K562 (cell line): ENCODE measurements at regions not wholly inside any gene's neighbourhood (a gene's known extent, or its start where the extent isn't known, plus 50 kb on each side); places are given as distances from the start of the nearest gene placed in this dataset.

Experiments used
- ATAC-seq: fragments of 200-7000 bp; cut with Tn5 transposase; 3 replicates; pipeline ENCODE4 v1.9.1; 2020; ENCODE audit warnings: moderate library complexity
- BruUV-seq: library from RNA; stranded (reverse); fragments of 400-500 nt; replicated peaks from 2 replicates; lab custom pipeline; 2021; lab: Mats Ljungman, UMichigan
- CTCF ChIA-PET: fragments of 300-600 bp; formaldehyde crosslinking; extraction: SDS; loops from one replicate; lab custom pipeline; 2021; ENCODE audit warnings: low intra/inter-chr PET ratio; lab: Yijun Ruan, JAX
- POLR2A ChIA-PET: fragments of 300-600, 350-650 bp; sonication (Branson Sonifier 250); formaldehyde crosslinking; extraction: SDS; loops from one replicate; lab custom pipeline; 2021; ENCODE audit warnings: antibody characterized with exemption, inconsistent platforms; lab: Yijun Ruan, JAX
- DNase-seq, 4 experiments: peaks; one replicate each; pipeline versions ENCODE4 v3.0.0 to v3.0.0-alpha.2; 2011 to 2018; ENCODE audit warnings: low spot score in 3 of 4, mixed read lengths in 3 of 4; ENCODE audit errors: extremely low read depth in 1 of 4
- FAIRE-seq: peaks from 2 replicates; lab custom pipeline; 2011; peaks lifted over from hg19 to GRCh38; lab: Jason Lieb, UNC
- H2AFZ ChIP-seq: 2 replicates; pipeline ENCODE4 v1.6.0; 2011; ENCODE audit warnings: low read depth, low read length, control low read depth, inconsistent platforms
- H3K27ac ChIP-seq: fragments of 200-600 bp; 3 replicates; pipeline ENCODE4 v1.8.0; 2011; ENCODE audit warnings: low read depth, mild to moderate bottlenecking, control low read depth, inconsistent platforms, low read length, moderate library complexity, mixed read lengths; ENCODE audit errors: extremely low read depth
- H3K27me3 ChIP-seq, 2 experiments: fragments of 300-600 bp in 1 of 2; 2 replicates in 1 of 2; 3 replicates in 1 of 2; pipeline versions ENCODE4 v1.6.0 to v1.8.0; 2011; ENCODE audit warnings: inconsistent platforms in 2 of 2, low read length in 2 of 2, mild to moderate bottlenecking in 1 of 2, mixed read lengths in 1 of 2, moderate library complexity in 1 of 2; ENCODE audit not compliant: control insufficient read depth in 2 of 2, insufficient read depth in 2 of 2
- H3K36me3 ChIP-seq: fragments of 300-600 bp; 3 replicates; pipeline ENCODE4 v1.8.0; 2011; ENCODE audit warnings: mild to moderate bottlenecking, low read length, inconsistent platforms; ENCODE audit not compliant: control insufficient read depth, insufficient read depth
- H3K4me1 ChIP-seq, 2 experiments: fragments of 200-600 bp in 1 of 2; replicated peaks in 1 of 2; 2 replicates in 1 of 2; 3 replicates in 1 of 2; pipeline versions ENCODE4 v1.5.1 to v1.8.0; 2011; ENCODE audit warnings: inconsistent platforms in 2 of 2, low read length in 2 of 2, mild to moderate bottlenecking in 1 of 2, mixed read lengths in 1 of 2, moderate library complexity in 1 of 2; ENCODE audit not compliant: control insufficient read depth in 2 of 2, insufficient read depth in 2 of 2
- H3K4me2 ChIP-seq: 2 replicates; pipeline ENCODE4 v1.6.1; 2011; ENCODE audit warnings: low read length, control low read depth, inconsistent platforms, mixed read lengths; ENCODE audit not compliant: insufficient read depth
- H3K4me3 ChIP-seq: fragments of 200-600 bp; sonication (generic), shearing (Covaris generic); 2 replicates; pipeline ENCODE4 v1.5.1; 2016; ENCODE audit warnings: control low read depth, inconsistent platforms
- H3K79me2 ChIP-seq: fragments of 200-600 bp; 3 replicates; pipeline ENCODE4 v1.8.0; 2011; ENCODE audit warnings: low read length, inconsistent platforms; ENCODE audit not compliant: control insufficient read depth, insufficient read depth
- H3K9ac ChIP-seq, 2 experiments: 2 replicates each; pipeline versions ENCODE4 v1.6.0 to v1.6.1; 2011; ENCODE audit warnings: low read depth in 2 of 2, low read length in 2 of 2, control low read depth in 1 of 2, inconsistent platforms in 1 of 2, mild to moderate bottlenecking in 1 of 2, mixed read lengths in 1 of 2; ENCODE audit not compliant: insufficient read depth in 1 of 2
- H3K9me1 ChIP-seq: one replicate; pipeline ENCODE4 v1.6.0; 2011; ENCODE audit warnings: inconsistent platforms, mild to moderate bottlenecking, low read length, moderate library complexity; ENCODE audit not compliant: control insufficient read depth, insufficient read depth
- H3K9me3 ChIP-seq: replicated peaks from 2 replicates; pipeline ENCODE4 v1.5.1; 2011; ENCODE audit warnings: low read depth, low read length, inconsistent platforms; ENCODE audit not compliant: control insufficient read depth, insufficient read depth
- H4K20me1 ChIP-seq: replicated peaks from 2 replicates; pipeline ENCODE4 v1.6.1; 2011; ENCODE audit warnings: low read length, inconsistent platforms, mixed read lengths; ENCODE audit not compliant: control insufficient read depth, insufficient read depth
- EGR1 ChIP-seq: fragments of 450-650 bp; conservative IDR thresholded peaks from 2 replicates; pipeline ENCODE4 v1.6.1; 2017; ENCODE audit warnings: mild to moderate bottlenecking
- FOSL1 ChIP-seq: fragments of 200-800 bp; sonication (Bioruptor generic); conservative IDR thresholded peaks from 2 replicates; pipeline ENCODE4 v1.6.1; 2016; ENCODE audit warnings: missing genetic modification characterization, missing compliant biosample characterization
- JUN ChIP-seq, 2 experiments: sonication (generic) in 1 of 2; formaldehyde crosslinking in 1 of 2; IDR thresholded peaks; 2 replicates each; pipeline versions ENCODE4 v1.6.1 to v1.8.0; 2012 to 2022; ENCODE audit warnings: borderline replicate concordance in 2 of 2, mild to moderate bottlenecking in 2 of 2, improper control_type of control experiment in 1 of 2, low read depth in 1 of 2, low read length in 1 of 2, missing genetic modification reagents in 1 of 2
- JUND ChIP-seq, 2 experiments: IDR thresholded peaks; 2 replicates in 1 of 2; 3 replicates in 1 of 2; pipeline ENCODE4 v1.6.1; 2011; ENCODE audit warnings: borderline replicate concordance in 2 of 2, low read depth in 2 of 2, low read length in 2 of 2, improper control_type of control experiment in 1 of 2, missing biosample characterization in 1 of 2, missing genetic modification characterization in 1 of 2, missing genetic modification reagents in 1 of 2
- MIER1 ChIP-seq: fragments of 450-650 bp; IDR thresholded peaks from 2 replicates; pipeline ENCODE4 v1.6.1; 2016; ENCODE audit warnings: antibody characterized with exemption, mild to moderate bottlenecking, low read depth
- NFE2 ChIP-seq: IDR thresholded peaks from 2 replicates; pipeline ENCODE4 v1.6.1; 2014; ENCODE audit warnings: antibody characterized with exemption, low read depth
- SLC30A9 ChIP-seq: fragments of 250-450 bp; sonication (Bioruptor Pico); IDR thresholded peaks from 2 replicates; pipeline ENCODE4 v1.8.0; 2022; ENCODE audit warnings: mild to moderate bottlenecking, moderate library complexity
- WGBS: fragments of 100-300 bp; shearing (Covaris generic); methylation state at CpG from one replicate; pipeline ENCODE4 v1.1.6; 2016; ENCODE audit warnings: low coverage, mixed read lengths; ENCODE audit not compliant: insufficient coverage; ENCODE audit errors: missing lambda C conversion rate; 5-methylcytosine and 5-hydroxymethylcytosine counted together
- in situ Hi-C: fragments of 300-500 bp; cut with MboI; formaldehyde crosslinking; loops from 4 replicates; pipeline ENCODE4 v1.15.0; 2018; ENCODE audit warnings: inconsistent platforms, mixed read lengths
- intact Hi-C: fragments of 100-400 bp; cut with micrococcal nuclease; formaldehyde crosslinking; loops from 2 replicates; pipeline ENCODE4 v1.14.2; 2022
- TF ChIP-seq, protein P1 (sequence below), 2 experiments: fragments of 450-650 bp in 1 of 2; sonication (generic) in 1 of 2; formaldehyde crosslinking in 1 of 2; IDR thresholded peaks in 1 of 2; conservative IDR thresholded peaks in 1 of 2; 2 replicates each; pipeline versions ENCODE4 v1.6.1 to v1.8.1; 2016 to 2023; ENCODE audit warnings: mild to moderate bottlenecking in 2 of 2, moderate library complexity in 2 of 2, inconsistent platforms in 1 of 2, missing genetic modification reagents in 1 of 2
- TF ChIP-seq, protein P2 (sequence below): sonication (generic); formaldehyde crosslinking; IDR thresholded peaks from 2 replicates; pipeline ENCODE4 v1.8.1; 2023; ENCODE audit warnings: missing genetic modification reagents, mild to moderate bottlenecking, borderline replicate concordance

DNA sequence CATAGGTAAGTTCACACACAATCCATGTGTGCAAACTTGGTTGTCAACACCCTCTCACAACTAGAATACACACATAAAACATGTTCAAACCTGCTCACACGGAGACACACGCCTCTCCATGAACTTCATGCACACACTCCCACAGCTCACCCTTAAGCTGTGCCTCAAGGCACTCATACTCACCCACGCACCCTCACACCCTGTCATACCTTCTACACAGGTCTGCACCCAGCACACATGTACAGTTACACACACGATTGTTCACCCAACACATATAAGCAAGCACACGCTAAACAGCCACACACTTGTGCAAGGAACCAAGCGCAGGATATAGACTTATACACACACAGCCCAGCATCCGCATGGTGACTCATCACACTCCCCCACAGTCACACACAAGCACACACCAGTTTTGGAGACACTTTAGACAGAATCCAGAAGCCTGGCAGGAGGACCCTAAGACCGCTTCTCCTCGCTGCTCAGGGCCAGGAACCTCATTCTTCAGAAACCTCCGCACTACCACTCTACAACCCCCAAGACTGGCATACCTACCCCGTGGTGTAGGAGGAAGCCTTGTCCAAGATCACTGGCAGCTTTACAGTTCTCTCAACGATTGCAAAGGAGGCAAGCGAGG lies 58.7 kb upstream of the ZC3H12A start:
- TF ChIP-seq, protein P1, sequence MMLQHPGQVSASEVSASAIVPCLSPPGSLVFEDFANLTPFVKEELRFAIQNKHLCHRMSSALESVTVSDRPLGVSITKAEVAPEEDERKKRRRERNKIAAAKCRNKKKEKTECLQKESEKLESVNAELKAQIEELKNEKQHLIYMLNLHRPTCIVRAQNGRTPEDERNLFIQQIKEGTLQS (IDR thresholded peaks at IDR 0.05): peak; percentile 71
- TF ChIP-seq, protein P1 (CRISPR knock-in tag; conservative IDR thresholded peaks at IDR 0.05): no peak
- TF ChIP-seq FOSL1 (tag) (peak; percentile 19; the same call in 1 of the 2 replicates), EGR1 (peak; percentile 34; the same call in 1 of the 2 replicates), JUND (IDR thresholded peaks at IDR 0.05; ENCODE audit: borderline replicate concordance, low read depth, low read length) (peak; percentile 81), JUND (tag; IDR thresholded peaks at IDR 0.05; ENCODE audit: borderline replicate concordance, low read depth, low read length) (peak; percentile 55; the same call in 1 of the 3 replicates), SLC30A9 (CRISPR knock-in tag) (no peak), MIER1 (no peak), NFE2 (peak; percentile 4; the same call in 1 of the 2 replicates), JUN (IDR thresholded peaks at IDR 0.05; ENCODE audit: borderline replicate concordance, low read depth, low read length) (0 out of 2 replicates have a peak, but pooled peaks have one; percentile 44), JUN (CRISPR knock-in tag; IDR thresholded peaks at IDR 0.05; ENCODE audit: borderline replicate concordance) (no peak)
- TF ChIP-seq, protein P2, sequence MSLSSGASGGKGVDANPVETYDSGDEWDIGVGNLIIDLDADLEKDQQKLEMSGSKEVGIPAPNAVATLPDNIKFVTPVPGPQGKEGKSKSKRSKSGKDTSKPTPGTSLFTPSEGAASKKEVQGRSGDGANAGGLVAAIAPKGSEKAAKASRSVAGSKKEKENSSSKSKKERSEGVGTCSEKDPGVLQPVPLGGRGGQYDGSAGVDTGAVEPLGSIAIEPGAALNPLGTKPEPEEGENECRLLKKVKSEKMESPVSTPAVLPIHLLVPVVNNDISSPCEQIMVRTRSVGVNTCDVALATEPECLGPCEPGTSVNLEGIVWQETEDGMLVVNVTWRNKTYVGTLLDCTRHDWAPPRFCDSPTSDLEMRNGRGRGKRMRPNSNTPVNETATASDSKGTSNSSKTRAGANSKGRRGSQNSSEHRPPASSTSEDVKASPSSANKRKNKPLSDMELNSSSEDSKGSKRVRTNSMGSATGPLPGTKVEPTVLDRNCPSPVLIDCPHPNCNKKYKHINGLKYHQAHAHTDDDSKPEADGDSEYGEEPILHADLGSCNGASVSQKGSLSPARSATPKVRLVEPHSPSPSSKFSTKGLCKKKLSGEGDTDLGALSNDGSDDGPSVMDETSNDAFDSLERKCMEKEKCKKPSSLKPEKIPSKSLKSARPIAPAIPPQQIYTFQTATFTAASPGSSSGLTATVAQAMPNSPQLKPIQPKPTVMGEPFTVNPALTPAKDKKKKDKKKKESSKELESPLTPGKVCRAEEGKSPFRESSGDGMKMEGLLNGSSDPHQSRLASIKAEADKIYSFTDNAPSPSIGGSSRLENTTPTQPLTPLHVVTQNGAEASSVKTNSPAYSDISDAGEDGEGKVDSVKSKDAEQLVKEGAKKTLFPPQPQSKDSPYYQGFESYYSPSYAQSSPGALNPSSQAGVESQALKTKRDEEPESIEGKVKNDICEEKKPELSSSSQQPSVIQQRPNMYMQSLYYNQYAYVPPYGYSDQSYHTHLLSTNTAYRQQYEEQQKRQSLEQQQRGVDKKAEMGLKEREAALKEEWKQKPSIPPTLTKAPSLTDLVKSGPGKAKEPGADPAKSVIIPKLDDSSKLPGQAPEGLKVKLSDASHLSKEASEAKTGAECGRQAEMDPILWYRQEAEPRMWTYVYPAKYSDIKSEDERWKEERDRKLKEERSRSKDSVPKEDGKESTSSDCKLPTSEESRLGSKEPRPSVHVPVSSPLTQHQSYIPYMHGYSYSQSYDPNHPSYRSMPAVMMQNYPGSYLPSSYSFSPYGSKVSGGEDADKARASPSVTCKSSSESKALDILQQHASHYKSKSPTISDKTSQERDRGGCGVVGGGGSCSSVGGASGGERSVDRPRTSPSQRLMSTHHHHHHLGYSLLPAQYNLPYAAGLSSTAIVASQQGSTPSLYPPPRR (CRISPR knock-in tag): no peak
- H3K4me3 ChIP-seq: no peak overlapping the region

More for the DNA sequence above, 58.7 kb upstream of the ZC3H12A start:
- Histone ChIP-seq H3K4me2 (no peak overlapping the region), H3K79me2 (no peaks in the 10 kb centered on the region), H3K9me3 (no peaks in the 10 kb centered on the region), H3K9ac (no peak overlapping the region), H3K27ac (no peak overlapping the region), H3K9me1 (no peaks in the 10 kb centered on the region), H2AFZ (no peak overlapping the region), H3K4me1 (peaks cover 0 to 3% of the 10 kb centered on the region in 2 experiments; a peak in 3 of 5 replicates), H3K36me3 (no peaks in the 10 kb centered on the region), H4K20me1 (peaks cover 3% of the 10 kb centered on the region; the same call in 1 of the 2 replicates), H3K27me3 (peaks cover 16 to 21% of the 10 kb centered on the region in 2 experiments; a peak in 4 of 5 replicates)
- ATAC-seq (peak; percentile 49; the same call in 2 of the 3 replicates), DNase-seq (peak in 1 of 4 experiments; percentile 11), FAIRE-seq (no peak)
- CTCF ChIA-PET: no interaction called here
- in situ Hi-C loops (no loop called here), intact Hi-C loops (no loop called here)
- WGBS: 4% methylated on average over 13 of the region's 13 CpGs
- no TSS peak for BruUV-seq
- POLR2A ChIA-PET: interaction anchor here (0.6 to 1.1 kb wide), 4 partner anchors 29 to 1817 kb away, joined by 3 to 4 read pairs (median 3); no protein-coding TSS in a partner anchor
